Ascending aorta (tissue), 2 donors: ENCODE measurements at regions not wholly inside any gene's neighbourhood (a gene's known extent, or its start where the extent isn't known, plus 50 kb on each side); places are given as distances from the start of the nearest gene placed in this dataset.

Experiments used
- DNase-seq, 2 donors: peaks; one replicate each; pipeline ENCODE4 v3.0.0-alpha.2; 2019; ENCODE audit warnings: low spot score in 2 of 2
- H3K27ac ChIP-seq, 2 donors: fragments of 200-600 bp; sonication (generic); one replicate each; pipeline ENCODE4 v1.5.1; 2016 to 2017; ENCODE audit warnings: mild to moderate bottlenecking in 1 of 2
- H3K27me3 ChIP-seq: fragments of 200-600 bp; sonication (generic); one replicate; pipeline ENCODE4 v1.5.1; 2017
- H3K36me3 ChIP-seq, 2 donors: fragments of 200-600 bp; sonication (generic); one replicate each; pipeline ENCODE4 v1.5.1; 2016
- H3K4me1 ChIP-seq, 2 donors: fragments of 200-600 bp; sonication (generic); one replicate each; pipeline ENCODE4 v1.5.1; 2016 to 2017; ENCODE audit warnings: mild to moderate bottlenecking in 1 of 2
- H3K4me3 ChIP-seq, 2 donors: fragments of 200-600 bp; sonication (generic); one replicate each; pipeline ENCODE4 v1.5.1; 2016 to 2017; ENCODE audit warnings: mild to moderate bottlenecking in 1 of 2
- H3K9me3 ChIP-seq, 2 donors: fragments of 200-600 bp; sonication (generic); one replicate each; pipeline ENCODE4 v1.5.1; 2016
- intact Hi-C: fragments of 100-400 bp; cut with DNase I; formaldehyde crosslinking; loops from one replicate; pipeline ENCODE4 v1.15.1; 2023
- TF ChIP-seq, protein P1 (sequence below), 3 experiments: fragments of 200-600 bp in 2 of 3; fragments of 450-650 bp in 1 of 3; sonication (generic) in 2 of 3; IDR thresholded peaks; one replicate each; pipeline ENCODE4 v1.5.1; 2016 to 2019; ENCODE audit warnings: antibody characterized with exemption in 3 of 3, mild to moderate bottlenecking in 1 of 3, moderate library complexity in 1 of 3

DNA sequence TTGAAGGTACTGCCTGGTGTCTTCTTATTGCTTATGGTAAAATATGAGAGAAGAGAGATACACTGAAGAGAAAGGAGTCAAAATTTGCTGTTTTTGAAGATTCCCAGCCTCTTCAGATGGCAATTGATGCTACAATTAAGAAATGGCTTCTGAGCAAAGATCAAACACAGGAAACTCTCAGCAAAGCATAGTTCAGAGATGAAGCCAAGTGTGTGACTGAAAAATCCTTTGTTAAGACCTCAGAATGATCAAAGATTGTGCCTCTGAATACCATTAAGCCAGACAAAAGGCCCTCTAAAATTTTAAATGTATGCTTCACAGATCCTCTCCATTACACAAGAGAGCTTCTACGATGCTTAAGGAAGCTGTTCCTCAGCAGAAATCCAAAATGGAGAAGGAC lies 216.3 kb downstream of the UXS1 start:
- Histone ChIP-seq H3K4me3 (no peak overlapping the region), H3K4me1 (no peaks in the 10 kb centered on the region), H3K36me3 (no peaks in the 10 kb centered on the region), H3K9me3 (peaks cover 0 to 4% of the 10 kb centered on the region in 2 donors), H3K27me3 (no peaks in the 10 kb centered on the region), H3K27ac (no peak overlapping the region)
- intact Hi-C loops = no loop called here
- TF ChIP-seq, protein P1, sequence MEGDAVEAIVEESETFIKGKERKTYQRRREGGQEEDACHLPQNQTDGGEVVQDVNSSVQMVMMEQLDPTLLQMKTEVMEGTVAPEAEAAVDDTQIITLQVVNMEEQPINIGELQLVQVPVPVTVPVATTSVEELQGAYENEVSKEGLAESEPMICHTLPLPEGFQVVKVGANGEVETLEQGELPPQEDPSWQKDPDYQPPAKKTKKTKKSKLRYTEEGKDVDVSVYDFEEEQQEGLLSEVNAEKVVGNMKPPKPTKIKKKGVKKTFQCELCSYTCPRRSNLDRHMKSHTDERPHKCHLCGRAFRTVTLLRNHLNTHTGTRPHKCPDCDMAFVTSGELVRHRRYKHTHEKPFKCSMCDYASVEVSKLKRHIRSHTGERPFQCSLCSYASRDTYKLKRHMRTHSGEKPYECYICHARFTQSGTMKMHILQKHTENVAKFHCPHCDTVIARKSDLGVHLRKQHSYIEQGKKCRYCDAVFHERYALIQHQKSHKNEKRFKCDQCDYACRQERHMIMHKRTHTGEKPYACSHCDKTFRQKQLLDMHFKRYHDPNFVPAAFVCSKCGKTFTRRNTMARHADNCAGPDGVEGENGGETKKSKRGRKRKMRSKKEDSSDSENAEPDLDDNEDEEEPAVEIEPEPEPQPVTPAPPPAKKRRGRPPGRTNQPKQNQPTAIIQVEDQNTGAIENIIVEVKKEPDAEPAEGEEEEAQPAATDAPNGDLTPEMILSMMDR (IDR thresholded peaks at IDR 0.05) = no peak
- no peak for DNase-seq

DNA sequence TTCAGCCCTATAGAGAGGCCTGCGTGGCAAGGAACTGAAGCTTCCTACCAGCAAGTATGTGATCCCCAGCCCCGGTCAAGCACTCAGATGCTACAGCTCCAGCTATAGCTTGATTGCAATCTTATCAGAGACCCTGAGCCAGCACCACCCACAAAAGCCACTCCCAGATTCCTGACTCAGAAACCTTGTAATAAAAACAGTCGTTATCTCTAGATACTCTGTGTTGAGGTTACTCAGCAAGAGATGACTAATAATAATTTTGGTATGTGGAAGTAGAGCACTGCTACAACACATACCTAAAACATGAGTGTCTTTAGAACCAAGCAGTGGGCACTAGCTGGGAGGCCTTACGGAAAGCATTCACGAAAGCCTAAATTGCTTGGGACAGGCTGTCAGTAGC lies 216.9 kb downstream of the UXS1 start:
- Histone ChIP-seq H3K36me3 (no peaks in the 10 kb centered on the region), H3K4me3 (no peak overlapping the region), H3K9me3 (peaks cover 0 to 4% of the 10 kb centered on the region in 2 donors), H3K27ac (no peak overlapping the region), H3K27me3 (no peaks in the 10 kb centered on the region), H3K4me1 (no peaks in the 10 kb centered on the region)
- DNase-seq = no peak
- TF ChIP-seq, protein P1 (IDR thresholded peaks at IDR 0.05) = no peak
- intact Hi-C loops = no loop called here

DNA sequence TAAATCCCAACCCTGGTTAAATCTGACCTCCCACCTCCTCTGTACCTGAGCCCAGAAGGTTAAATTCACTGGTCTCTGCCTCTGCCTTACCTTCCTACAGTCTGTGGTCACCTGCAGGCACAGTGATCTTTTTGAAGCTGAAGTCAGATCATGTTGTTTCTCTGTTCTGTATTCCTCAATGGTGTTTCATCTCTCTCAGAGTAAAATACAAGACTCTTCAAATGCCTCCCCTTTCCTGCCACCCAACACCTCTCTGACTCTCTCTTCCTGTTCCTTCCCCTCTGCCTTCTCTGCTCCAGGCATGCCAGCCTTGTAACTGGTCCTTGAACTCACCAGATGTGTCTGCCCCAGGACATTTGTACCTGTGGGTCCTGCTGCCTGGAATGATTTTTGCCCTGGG lies 219.3 kb downstream of the UXS1 start:
- Histone ChIP-seq H3K36me3 (no peaks in the 10 kb centered on the region), H3K4me3 (no peak overlapping the region), H3K9me3 (peaks cover 0 to 4% of the 10 kb centered on the region in 2 donors), H3K27ac (no peak overlapping the region), H3K27me3 (no peaks in the 10 kb centered on the region), H3K4me1 (no peaks in the 10 kb centered on the region)
- intact Hi-C loops = no loop called here
- no peak for DNase-seq
- TF ChIP-seq, protein P1 (IDR thresholded peaks at IDR 0.05) = no peak

DNA sequence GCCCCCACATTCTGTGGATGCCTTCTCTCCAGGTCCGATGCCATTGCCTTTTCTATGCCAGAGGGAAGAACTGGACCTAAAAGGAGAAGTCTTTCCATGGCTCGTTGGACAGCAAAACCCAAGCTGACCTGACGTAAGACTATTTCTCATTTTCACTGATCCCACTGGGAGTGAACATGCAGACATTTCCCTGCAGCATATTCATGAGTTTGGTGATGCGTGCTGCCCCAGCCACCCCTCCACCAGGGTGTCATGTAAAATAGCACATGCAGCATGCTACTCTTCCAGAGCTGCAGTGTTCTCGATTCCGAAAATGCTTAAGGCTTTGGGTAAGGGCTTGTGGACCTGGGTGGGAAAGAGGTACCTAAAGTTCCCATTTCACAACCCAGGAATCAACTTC lies 221.2 kb downstream of the UXS1 start:
- TF ChIP-seq, protein P1 (IDR thresholded peaks at IDR 0.05) = no peak
- Histone ChIP-seq H3K27ac (no peak overlapping the region), H3K36me3 (no peaks in the 10 kb centered on the region), H3K4me3 (no peak overlapping the region), H3K4me1 (no peaks in the 10 kb centered on the region), H3K27me3 (no peaks in the 10 kb centered on the region), H3K9me3 (peaks cover 0 to 4% of the 10 kb centered on the region in 2 donors)
- no peak for DNase-seq
- intact Hi-C loops = no loop called here

DNA sequence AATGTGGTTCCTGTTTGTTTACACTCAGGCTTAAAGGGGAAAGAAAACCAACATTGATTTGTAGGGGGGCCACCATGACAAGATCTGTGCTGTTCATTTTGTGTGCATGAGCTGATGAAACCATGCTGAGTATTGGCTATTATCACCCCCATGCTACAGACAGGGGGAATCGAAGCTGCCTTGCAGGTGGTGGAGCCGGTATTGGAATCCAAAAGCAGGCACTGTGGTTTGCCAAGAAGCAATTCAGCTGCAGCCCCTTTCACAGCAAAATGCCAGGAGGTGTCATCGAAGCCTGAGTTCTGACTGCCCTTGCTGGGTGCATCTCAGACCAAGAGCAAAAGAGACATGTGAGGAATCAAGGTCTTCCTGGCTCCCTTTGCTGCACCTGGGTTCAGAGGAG lies 221.9 kb downstream of the UXS1 start:
- Histone ChIP-seq H3K9me3 (peaks cover 0 to 4% of the 10 kb centered on the region in 2 donors), H3K27me3 (no peaks in the 10 kb centered on the region), H3K4me1 (no peaks in the 10 kb centered on the region), H3K27ac (no peak overlapping the region), H3K36me3 (no peaks in the 10 kb centered on the region), H3K4me3 (no peak overlapping the region)
- no peak for DNase-seq
- intact Hi-C loops = no loop called here
- TF ChIP-seq, protein P1 (IDR thresholded peaks at IDR 0.05) = no peak

DNA sequence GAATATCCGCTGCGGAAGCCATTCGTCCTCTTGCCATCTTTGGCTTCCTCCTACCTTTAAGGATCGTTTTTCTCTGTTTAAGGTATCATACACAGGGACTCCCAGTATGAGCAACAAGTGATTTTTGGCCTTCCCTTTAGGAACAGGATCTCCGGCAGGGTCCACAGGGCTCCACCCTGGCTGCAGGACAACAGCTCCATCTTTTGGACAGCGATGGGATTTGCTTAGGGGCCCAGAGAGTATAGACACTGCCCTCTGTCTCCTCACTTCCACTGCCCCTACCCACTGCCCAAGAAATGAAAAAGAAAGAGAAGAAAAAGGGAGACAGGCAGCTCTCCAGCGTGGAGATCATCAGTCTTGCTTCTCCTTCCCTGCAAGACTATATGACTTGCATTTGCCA lies 224.5 kb downstream of the UXS1 start:
- intact Hi-C loops = no loop called here
- no peaks in the 10 kb centered on the region for H3K36me3 ChIP-seq
- no peaks in the 10 kb centered on the region for H3K9me3 ChIP-seq
- H3K4me3 ChIP-seq = no peak overlapping the region
- TF ChIP-seq, protein P1 (IDR thresholded peaks at IDR 0.05) = no peak
- no peak overlapping the region for H3K27ac ChIP-seq
- DNase-seq = no peak
- no peaks in the 10 kb centered on the region for H3K4me1 ChIP-seq
- H3K27me3 ChIP-seq = no peaks in the 10 kb centered on the region
